ENCODE measurements at regions not wholly inside any gene's neighbourhood (a gene's known extent, or its start where the extent isn't known, plus 50 kb on each side); places are given as distances from the start of the nearest gene placed in this dataset.

DNA sequence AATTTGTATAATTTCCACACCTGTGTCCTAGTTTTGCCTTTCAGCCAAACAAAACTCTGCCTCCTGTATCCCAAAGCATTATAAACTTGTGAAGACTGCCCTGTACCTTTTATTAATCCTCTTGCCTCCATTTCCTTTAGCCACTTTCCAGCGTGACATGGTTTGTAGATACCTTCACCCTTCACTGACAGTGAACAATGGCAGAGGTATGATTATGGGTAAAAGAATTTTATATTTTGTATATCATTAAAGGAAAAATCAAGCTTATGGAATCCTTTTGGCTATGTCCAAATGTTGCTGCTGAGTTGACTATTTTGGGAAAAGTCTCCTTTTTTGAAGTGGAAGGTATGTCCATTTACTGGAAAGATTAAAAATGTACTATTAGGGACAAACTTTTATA, 251.7 kb downstream of the HNMT start:
- TF ChIP-seq, protein P1, sequence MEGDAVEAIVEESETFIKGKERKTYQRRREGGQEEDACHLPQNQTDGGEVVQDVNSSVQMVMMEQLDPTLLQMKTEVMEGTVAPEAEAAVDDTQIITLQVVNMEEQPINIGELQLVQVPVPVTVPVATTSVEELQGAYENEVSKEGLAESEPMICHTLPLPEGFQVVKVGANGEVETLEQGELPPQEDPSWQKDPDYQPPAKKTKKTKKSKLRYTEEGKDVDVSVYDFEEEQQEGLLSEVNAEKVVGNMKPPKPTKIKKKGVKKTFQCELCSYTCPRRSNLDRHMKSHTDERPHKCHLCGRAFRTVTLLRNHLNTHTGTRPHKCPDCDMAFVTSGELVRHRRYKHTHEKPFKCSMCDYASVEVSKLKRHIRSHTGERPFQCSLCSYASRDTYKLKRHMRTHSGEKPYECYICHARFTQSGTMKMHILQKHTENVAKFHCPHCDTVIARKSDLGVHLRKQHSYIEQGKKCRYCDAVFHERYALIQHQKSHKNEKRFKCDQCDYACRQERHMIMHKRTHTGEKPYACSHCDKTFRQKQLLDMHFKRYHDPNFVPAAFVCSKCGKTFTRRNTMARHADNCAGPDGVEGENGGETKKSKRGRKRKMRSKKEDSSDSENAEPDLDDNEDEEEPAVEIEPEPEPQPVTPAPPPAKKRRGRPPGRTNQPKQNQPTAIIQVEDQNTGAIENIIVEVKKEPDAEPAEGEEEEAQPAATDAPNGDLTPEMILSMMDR (IDR thresholded peaks at IDR 0.05) = no peak
- DNase-seq (ENCODE audit: low spot score) = no peak

DNA sequence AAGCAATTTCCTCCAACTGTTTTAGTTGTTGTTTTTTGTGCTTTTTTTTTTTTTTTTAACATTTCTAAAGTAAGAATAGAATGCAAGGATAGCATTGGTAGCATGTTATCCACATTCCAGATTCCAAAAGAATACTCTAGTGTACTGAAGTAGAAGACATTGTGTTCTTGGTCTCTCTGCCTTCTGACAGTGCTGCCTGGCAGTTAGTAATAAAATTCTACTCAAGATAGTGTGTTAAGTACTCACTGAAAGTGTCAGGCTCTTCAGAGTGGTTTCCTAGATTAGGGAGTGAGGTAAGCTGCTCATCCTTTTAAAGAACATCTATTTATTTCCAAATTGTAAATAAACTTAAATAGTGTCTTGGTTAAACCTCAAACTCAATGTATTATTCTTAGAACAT, 253.7 kb downstream of the HNMT start:
- Histone ChIP-seq H3K27ac (no peak overlapping the region), H3K4me1 (ENCODE audit: control insufficient read depth in 1 of 2, low read depth in 2 of 2) (no peaks in the 10 kb centered on the region), H3K27me3 (replicated peaks; ENCODE audit: insufficient read depth) (no peaks in the 10 kb centered on the region), H3K4me3 (no peak overlapping the region), H3K9me3 (no peaks in the 10 kb centered on the region), H3K36me3 (no peaks in the 10 kb centered on the region)
- ATAC-seq (ENCODE audit: insufficient number of reproducible peaks, low FRiP score, low read depth) (no peak), DNase-seq (ENCODE audit: low spot score) (no peak)
- TF ChIP-seq, protein P1 (IDR thresholded peaks at IDR 0.05) = no peak

More for the DNA sequence above, 251.7 kb downstream of the HNMT start:
- no peak overlapping the region for H3K27ac ChIP-seq
- no peaks in the 10 kb centered on the region for H3K4me1 ChIP-seq (ENCODE audit: control insufficient read depth in 1 of 2, low read depth in 2 of 2)
- no peaks in the 10 kb centered on the region for H3K27me3 ChIP-seq (replicated peaks; ENCODE audit: insufficient read depth)
- no peak for ATAC-seq (ENCODE audit: insufficient number of reproducible peaks, low FRiP score, low read depth)
- H3K36me3 ChIP-seq = no peaks in the 10 kb centered on the region
- H3K9me3 ChIP-seq = no peaks in the 10 kb centered on the region
- no peak overlapping the region for H3K4me3 ChIP-seq

DNA sequence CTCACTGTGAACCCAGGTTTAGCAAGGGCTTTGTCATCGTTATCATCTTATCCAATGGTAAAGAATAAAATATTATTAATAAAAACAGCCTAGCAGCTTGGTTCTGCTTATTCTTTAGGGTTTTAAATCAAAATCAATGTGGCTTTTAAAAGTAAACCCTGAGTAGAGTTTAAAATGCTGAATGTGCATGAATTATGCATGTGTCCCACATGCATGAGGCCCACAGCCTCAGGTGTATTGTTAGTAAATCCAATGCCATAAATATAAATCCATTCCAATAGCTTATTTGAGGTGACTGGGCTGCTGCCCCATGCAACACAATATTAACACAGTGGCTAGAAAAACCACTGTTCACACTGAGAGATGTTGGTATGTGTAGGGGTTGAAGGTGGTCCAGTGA, 254.1 kb downstream of the HNMT start:
- H3K4me3 ChIP-seq = no peak overlapping the region
- TF ChIP-seq, protein P1 (IDR thresholded peaks at IDR 0.05) = no peak

DNA sequence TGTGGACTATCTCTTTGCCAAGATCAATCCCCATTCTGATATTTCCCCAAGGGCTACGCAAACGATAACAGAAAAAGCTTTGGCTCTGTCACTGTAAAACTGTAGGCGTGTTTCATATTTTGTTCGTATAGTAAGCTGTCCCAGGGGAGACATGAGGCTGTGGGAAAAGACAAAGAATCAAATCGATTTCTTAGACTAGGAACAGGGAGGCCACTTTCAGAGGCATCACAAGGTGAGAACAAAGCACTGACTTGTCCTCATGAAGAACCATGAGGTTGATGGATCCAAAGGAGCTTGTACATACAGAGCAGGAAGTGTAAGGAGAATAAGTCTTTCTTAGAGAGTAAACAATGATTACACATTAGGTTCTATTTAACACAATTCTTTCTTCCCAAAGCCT, 255.7 kb downstream of the HNMT start:
- DNase-seq (ENCODE audit: low spot score) = no peak
- TF ChIP-seq, protein P1 (IDR thresholded peaks at IDR 0.05) = no peak

More for the DNA sequence above, 254.1 kb downstream of the HNMT start:
- no peaks in the 10 kb centered on the region for H3K4me1 ChIP-seq (ENCODE audit: control insufficient read depth in 1 of 2, low read depth in 2 of 2)
- DNase-seq (ENCODE audit: low spot score) = no peak
- no peaks in the 10 kb centered on the region for H3K36me3 ChIP-seq
- no peak for ATAC-seq (ENCODE audit: insufficient number of reproducible peaks, low FRiP score, low read depth)
- H3K9me3 ChIP-seq = no peaks in the 10 kb centered on the region
- no peaks in the 10 kb centered on the region for H3K27me3 ChIP-seq (replicated peaks; ENCODE audit: insufficient read depth)
- H3K27ac ChIP-seq = no peak overlapping the region

DNA sequence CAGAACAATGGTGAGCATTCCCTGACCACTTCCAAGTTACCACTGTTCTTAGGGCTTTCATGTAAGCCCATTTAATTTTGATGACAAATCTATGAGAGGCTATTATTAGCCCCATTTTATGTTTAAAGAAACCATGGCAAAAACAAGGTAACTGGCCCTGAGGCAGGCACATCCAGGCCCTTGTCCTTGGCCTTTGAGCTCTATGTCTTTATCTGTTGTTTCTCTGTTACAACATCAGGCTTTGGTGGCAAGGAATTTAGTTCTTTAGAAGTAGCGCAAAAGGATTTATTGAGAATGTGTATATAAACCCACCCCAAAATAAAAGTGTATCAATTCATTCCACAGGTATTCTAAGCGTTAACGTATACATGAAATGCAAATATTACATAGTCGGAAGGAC, 257.1 kb downstream of the HNMT start:
- TF ChIP-seq, protein P1 (IDR thresholded peaks at IDR 0.05) = no peak
- Histone ChIP-seq H3K36me3 (no peaks in the 10 kb centered on the region), H3K4me1 (ENCODE audit: control insufficient read depth in 1 of 2, low read depth in 2 of 2) (no peaks in the 10 kb centered on the region), H3K9me3 (no peaks in the 10 kb centered on the region), H3K4me3 (no peak overlapping the region), H3K27ac (no peak overlapping the region), H3K27me3 (replicated peaks; ENCODE audit: insufficient read depth) (no peaks in the 10 kb centered on the region)
- DNase-seq (ENCODE audit: low spot score) = no peak
- ATAC-seq (ENCODE audit: insufficient number of reproducible peaks, low FRiP score, low read depth) = no peak

More for the DNA sequence above, 255.7 kb downstream of the HNMT start:
- Histone ChIP-seq H3K27ac (no peak overlapping the region), H3K36me3 (no peaks in the 10 kb centered on the region), H3K9me3 (no peaks in the 10 kb centered on the region), H3K4me1 (ENCODE audit: control insufficient read depth in 1 of 2, low read depth in 2 of 2) (no peaks in the 10 kb centered on the region), H3K27me3 (replicated peaks; ENCODE audit: insufficient read depth) (no peaks in the 10 kb centered on the region), H3K4me3 (no peak overlapping the region)
- no peak for ATAC-seq (ENCODE audit: insufficient number of reproducible peaks, low FRiP score, low read depth)
